K562 (cell line): ENCODE measurements at regions not wholly inside any gene's neighbourhood (a gene's known extent, or its start where the extent isn't known, plus 50 kb on each side); places are given as distances from the start of the nearest gene placed in this dataset.

Source experiments
- ATAC-seq: fragments of 200-7000 bp; cut with Tn5 transposase; 3 replicates; pipeline ENCODE4 v1.9.1; 2020; ENCODE audit warnings: moderate library complexity
- BruUV-seq: library from RNA; stranded (reverse); fragments of 400-500 nt; replicated peaks from 2 replicates; lab custom pipeline; 2021; lab: Mats Ljungman, UMichigan
- CTCF ChIA-PET: fragments of 300-600 bp; formaldehyde crosslinking; extraction: SDS; loops from one replicate; lab custom pipeline; 2021; ENCODE audit warnings: low intra/inter-chr PET ratio; lab: Yijun Ruan, JAX
- POLR2A ChIA-PET: fragments of 300-600, 350-650 bp; sonication (Branson Sonifier 250); formaldehyde crosslinking; extraction: SDS; loops from one replicate; lab custom pipeline; 2021; ENCODE audit warnings: antibody characterized with exemption, inconsistent platforms; lab: Yijun Ruan, JAX
- DNase-seq, 4 experiments: peaks; one replicate each; pipeline versions ENCODE4 v3.0.0 to v3.0.0-alpha.2; 2011 to 2018; ENCODE audit warnings: low spot score in 3 of 4, mixed read lengths in 3 of 4; ENCODE audit errors: extremely low read depth in 1 of 4
- FAIRE-seq: peaks from 2 replicates; lab custom pipeline; 2011; peaks lifted over from hg19 to GRCh38; lab: Jason Lieb, UNC
- H2AFZ ChIP-seq: 2 replicates; pipeline ENCODE4 v1.6.0; 2011; ENCODE audit warnings: low read depth, low read length, control low read depth, inconsistent platforms
- H3K27ac ChIP-seq: fragments of 200-600 bp; 3 replicates; pipeline ENCODE4 v1.8.0; 2011; ENCODE audit warnings: low read depth, mild to moderate bottlenecking, control low read depth, inconsistent platforms, low read length, moderate library complexity, mixed read lengths; ENCODE audit errors: extremely low read depth
- H3K27me3 ChIP-seq, 2 experiments: fragments of 300-600 bp in 1 of 2; 2 replicates in 1 of 2; 3 replicates in 1 of 2; pipeline versions ENCODE4 v1.6.0 to v1.8.0; 2011; ENCODE audit warnings: inconsistent platforms in 2 of 2, low read length in 2 of 2, mild to moderate bottlenecking in 1 of 2, mixed read lengths in 1 of 2, moderate library complexity in 1 of 2; ENCODE audit not compliant: control insufficient read depth in 2 of 2, insufficient read depth in 2 of 2
- H3K36me3 ChIP-seq: fragments of 300-600 bp; 3 replicates; pipeline ENCODE4 v1.8.0; 2011; ENCODE audit warnings: mild to moderate bottlenecking, low read length, inconsistent platforms; ENCODE audit not compliant: control insufficient read depth, insufficient read depth
- H3K4me1 ChIP-seq, 2 experiments: fragments of 200-600 bp in 1 of 2; replicated peaks in 1 of 2; 2 replicates in 1 of 2; 3 replicates in 1 of 2; pipeline versions ENCODE4 v1.5.1 to v1.8.0; 2011; ENCODE audit warnings: inconsistent platforms in 2 of 2, low read length in 2 of 2, mild to moderate bottlenecking in 1 of 2, mixed read lengths in 1 of 2, moderate library complexity in 1 of 2; ENCODE audit not compliant: control insufficient read depth in 2 of 2, insufficient read depth in 2 of 2
- H3K4me2 ChIP-seq: 2 replicates; pipeline ENCODE4 v1.6.1; 2011; ENCODE audit warnings: low read length, control low read depth, inconsistent platforms, mixed read lengths; ENCODE audit not compliant: insufficient read depth
- H3K4me3 ChIP-seq: fragments of 200-600 bp; sonication (generic), shearing (Covaris generic); 2 replicates; pipeline ENCODE4 v1.5.1; 2016; ENCODE audit warnings: control low read depth, inconsistent platforms
- H3K79me2 ChIP-seq: fragments of 200-600 bp; 3 replicates; pipeline ENCODE4 v1.8.0; 2011; ENCODE audit warnings: low read length, inconsistent platforms; ENCODE audit not compliant: control insufficient read depth, insufficient read depth
- H3K9ac ChIP-seq, 2 experiments: 2 replicates each; pipeline versions ENCODE4 v1.6.0 to v1.6.1; 2011; ENCODE audit warnings: low read depth in 2 of 2, low read length in 2 of 2, control low read depth in 1 of 2, inconsistent platforms in 1 of 2, mild to moderate bottlenecking in 1 of 2, mixed read lengths in 1 of 2; ENCODE audit not compliant: insufficient read depth in 1 of 2
- H3K9me1 ChIP-seq: one replicate; pipeline ENCODE4 v1.6.0; 2011; ENCODE audit warnings: inconsistent platforms, mild to moderate bottlenecking, low read length, moderate library complexity; ENCODE audit not compliant: control insufficient read depth, insufficient read depth
- H3K9me3 ChIP-seq: replicated peaks from 2 replicates; pipeline ENCODE4 v1.5.1; 2011; ENCODE audit warnings: low read depth, low read length, inconsistent platforms; ENCODE audit not compliant: control insufficient read depth, insufficient read depth
- H4K20me1 ChIP-seq: replicated peaks from 2 replicates; pipeline ENCODE4 v1.6.1; 2011; ENCODE audit warnings: low read length, inconsistent platforms, mixed read lengths; ENCODE audit not compliant: control insufficient read depth, insufficient read depth
- CEBPB ChIP-seq: fragments of 450-650 bp; IDR thresholded peaks from 2 replicates; pipeline ENCODE4 v1.6.1; 2016; ENCODE audit warnings: missing genetic modification characterization, missing compliant biosample characterization
- CEBPG ChIP-seq, 3 experiments: fragments of 200-800 bp in 1 of 3; sonication (Bioruptor generic) in 1 of 3; sonication (generic) in 1 of 3; formaldehyde crosslinking in 1 of 3; IDR thresholded peaks in 2 of 3; conservative IDR thresholded peaks in 1 of 3; 2 replicates each; pipeline versions ENCODE4 v1.6.1 to v1.8.0; 2016 to 2022; ENCODE audit warnings: missing compliant biosample characterization in 2 of 3, missing genetic modification characterization in 2 of 3, mild to moderate bottlenecking in 1 of 3, missing genetic modification reagents in 1 of 3
- GTF2F1 ChIP-seq: IDR thresholded peaks from 2 replicates; pipeline ENCODE4 v1.6.1; 2011; ENCODE audit warnings: low read depth, low read length, improper control_type of control experiment
- HNRNPH1 ChIP-seq: fragments of 200-400 bp; formaldehyde crosslinking; optimal IDR thresholded peaks from 2 replicates; pipeline ENCODE3; 2017; ENCODE audit warnings: low read depth, mild to moderate bottlenecking, low read length, moderate library complexity
- ID3 ChIP-seq, 2 experiments: fragments of 250-450 bp in 1 of 2; fragments of 450-650 bp in 1 of 2; sonication (Bioruptor Pico) in 1 of 2; IDR thresholded peaks; 2 replicates each; pipeline versions ENCODE4 v1.6.1 to v1.8.0; 2016 to 2021; ENCODE audit warnings: mild to moderate bottlenecking in 2 of 2, moderate library complexity in 2 of 2, missing compliant biosample characterization in 1 of 2, missing genetic modification characterization in 1 of 2
- ZNF431 ChIP-seq: sonication (generic); formaldehyde crosslinking; IDR thresholded peaks from 2 replicates; pipeline ENCODE4 v1.8.0; 2022; ENCODE audit warnings: mild to moderate bottlenecking, missing genetic modification reagents
- ZNF778 ChIP-seq: fragments of 450-650 bp; formaldehyde crosslinking; IDR thresholded peaks from 2 replicates; pipeline ENCODE4 v1.4.0; 2020; ENCODE audit warnings: mild to moderate bottlenecking, moderate library complexity
- WGBS: fragments of 100-300 bp; shearing (Covaris generic); methylation state at CpG from one replicate; pipeline ENCODE4 v1.1.6; 2016; ENCODE audit warnings: low coverage, mixed read lengths; ENCODE audit not compliant: insufficient coverage; ENCODE audit errors: missing lambda C conversion rate; 5-methylcytosine and 5-hydroxymethylcytosine counted together
- in situ Hi-C: fragments of 300-500 bp; cut with MboI; formaldehyde crosslinking; loops from 4 replicates; pipeline ENCODE4 v1.15.0; 2018; ENCODE audit warnings: inconsistent platforms, mixed read lengths
- intact Hi-C: fragments of 100-400 bp; cut with micrococcal nuclease; formaldehyde crosslinking; loops from 2 replicates; pipeline ENCODE4 v1.14.2; 2022

DNA sequence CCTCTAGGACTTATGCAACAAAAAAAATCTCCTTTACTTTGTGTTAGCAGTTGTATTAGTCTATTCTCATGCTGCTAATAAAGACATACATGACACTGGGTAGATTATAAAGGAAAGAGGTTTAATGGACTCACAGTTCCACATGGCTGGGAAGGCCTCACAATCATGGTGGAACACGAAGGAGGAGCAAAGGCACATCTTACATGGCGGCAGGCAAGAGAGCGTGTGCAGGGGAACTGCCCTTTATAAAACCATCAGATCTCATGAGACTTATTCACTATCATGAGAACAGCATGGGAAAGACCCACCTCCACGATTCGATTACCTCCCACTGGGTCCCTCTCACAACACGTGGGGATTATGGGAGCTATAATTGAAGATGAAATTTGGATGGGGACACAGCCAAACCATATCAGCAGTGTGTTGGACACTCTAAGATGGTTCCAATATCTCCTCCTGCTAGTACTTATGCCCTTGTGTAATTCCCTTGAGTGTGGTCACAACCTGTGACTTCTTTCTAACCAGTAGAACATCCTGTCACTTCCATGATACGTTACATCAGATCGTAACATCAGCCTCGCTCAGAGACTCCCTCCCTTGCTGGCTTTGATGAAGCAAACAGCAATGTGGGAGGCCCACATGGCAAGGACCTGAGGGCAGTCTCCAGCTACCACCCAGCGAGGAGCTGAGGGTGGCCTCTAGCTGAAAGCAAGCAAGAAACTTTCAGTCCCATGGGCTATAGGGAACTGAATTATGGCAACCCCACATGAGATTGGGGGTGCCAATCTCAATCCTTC, 113.5 kb upstream of the PITX1 start:
- FAIRE-seq: no peak
- POLR2A ChIA-PET: interaction anchor here (1.3 kb wide), 1 partner anchor 29 kb away, joined by 4 read pairs; no protein-coding TSS in a partner anchor

GRCh38 chr5:135145985-135146384, 112.0 kb upstream of the PITX1 start:
- Histone ChIP-seq H3K9me3 (0 out of 2 replicates have a peak, but pooled peaks cover 4% of the 10 kb centered on the region), H3K4me3 (no peak overlapping the region), H3K36me3 (no peaks in the 10 kb centered on the region), H3K27me3 (no peaks in the 10 kb centered on the region), H3K9me1 (no peaks in the 10 kb centered on the region), H3K9ac (no peak overlapping the region), H2AFZ (no peak overlapping the region), H3K4me1 (peaks cover 10 to 17% of the 10 kb centered on the region in 2 experiments), H4K20me1 (no peaks in the 10 kb centered on the region), H3K79me2 (no peaks in the 10 kb centered on the region), H3K4me2 (no peak overlapping the region), H3K27ac (no peak overlapping the region)
- in situ Hi-C loops (no loop called here), intact Hi-C loops (no loop called here)
- no TSS peak for BruUV-seq
- no peak for TF ChIP-seq HNRNPH1
- TF ChIP-seq CEBPB: peak; percentile 77
- no peak for TF ChIP-seq ZNF778
- no peak for TF ChIP-seq CEBPG (CRISPR knock-in tag; IDR thresholded peaks at IDR 0.05)
- peak in 1 of 2 experiments; percentile 47; a peak in 2 of 4 replicates for TF ChIP-seq CEBPG (tag; conservative IDR thresholded peaks at IDR 0.05 in 1 of 2, IDR thresholded peaks at IDR 0.05 in 1 of 2)
- ATAC-seq: no peak
- no peak for DNase-seq
- no peak for FAIRE-seq
- CTCF ChIA-PET: no interaction called here
- POLR2A ChIA-PET: no interaction called here
- WGBS: 92% methylated on average over 2 of the region's 2 CpGs

More for the DNA sequence above, 113.5 kb upstream of the PITX1 start:
- Histone ChIP-seq H3K36me3 (no peaks in the 10 kb centered on the region), H4K20me1 (no peaks in the 10 kb centered on the region), H2AFZ (no peak overlapping the region), H3K4me3 (no peak overlapping the region), H3K27me3 (no peaks in the 10 kb centered on the region), H3K9me1 (no peaks in the 10 kb centered on the region), H3K4me2 (no peak overlapping the region), H3K79me2 (no peaks in the 10 kb centered on the region), H3K4me1 (peaks cover 0 to 7% of the 10 kb centered on the region in 2 experiments; a peak in 4 of 5 replicates), H3K9me3 (0 out of 2 replicates have a peak, but pooled peaks cover 4% of the 10 kb centered on the region), H3K9ac (no peak overlapping the region), H3K27ac (no peak overlapping the region)
- TF ChIP-seq ZNF431 (CRISPR knock-in tag) (peak; percentile 97), GTF2F1 (no peak), ID3 (CRISPR knock-in tag; IDR thresholded peaks at IDR 0.05) (no peak), ID3 (tag; IDR thresholded peaks at IDR 0.05) (no peak)
- no peak for ATAC-seq
- no TSS peak for BruUV-seq
- in situ Hi-C loops (no loop called here), intact Hi-C loops (no loop called here)
- DNase-seq: no peak
- 71% methylated on average over 10 of the region's 10 CpGs for WGBS
- CTCF ChIA-PET: no interaction called here
